ENCODE measurements at regions not wholly inside any gene's neighbourhood (a gene's known extent, or its start where the extent isn't known, plus 50 kb on each side); places are given as distances from the start of the nearest gene placed in this dataset.

DNA sequence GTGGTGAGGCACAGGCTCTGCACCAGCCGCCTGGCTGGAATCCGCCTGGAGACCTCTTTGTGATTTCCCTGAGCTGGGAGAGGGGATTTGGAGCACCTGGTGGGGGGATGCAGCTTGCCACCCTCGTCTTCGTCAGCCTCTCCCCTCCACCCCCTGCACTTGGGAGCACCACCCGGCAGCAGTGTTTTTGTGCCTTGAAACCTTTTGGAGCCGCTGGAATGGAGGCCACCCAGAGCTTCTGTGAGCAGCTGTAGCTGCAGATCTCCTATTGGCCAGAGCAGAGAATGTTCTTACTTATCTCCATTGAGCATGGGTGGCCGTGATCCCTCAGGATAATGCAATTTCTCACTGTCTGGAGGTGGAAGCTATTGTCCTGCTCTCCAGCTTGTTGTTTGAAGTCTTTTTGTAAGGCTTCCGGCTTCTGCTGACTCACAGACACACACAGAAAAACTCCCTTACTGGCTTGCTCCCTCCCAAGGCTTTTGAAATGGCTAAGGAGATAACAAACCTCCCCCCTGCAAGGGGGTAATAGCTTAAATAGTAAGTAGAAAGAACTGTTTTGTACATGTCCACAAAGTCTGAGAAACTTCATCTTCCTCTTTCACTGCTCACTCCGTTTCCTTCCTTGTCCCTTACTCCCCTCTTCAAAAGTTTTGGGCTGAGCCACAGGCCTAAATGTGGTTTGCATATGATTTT, 271.2 kb downstream of the PRL start:
- Histone ChIP-seq H3K4me3 (ENCODE audit: low read length) (no peak overlapping the region), H3K9ac (ENCODE audit: low read length) (no peak overlapping the region)
- no peak for TF ChIP-seq EZH2 (optimal IDR thresholded peaks at IDR 0.05; ENCODE audit: low read depth, low read length)
- TF ChIP-seq, protein P1, sequence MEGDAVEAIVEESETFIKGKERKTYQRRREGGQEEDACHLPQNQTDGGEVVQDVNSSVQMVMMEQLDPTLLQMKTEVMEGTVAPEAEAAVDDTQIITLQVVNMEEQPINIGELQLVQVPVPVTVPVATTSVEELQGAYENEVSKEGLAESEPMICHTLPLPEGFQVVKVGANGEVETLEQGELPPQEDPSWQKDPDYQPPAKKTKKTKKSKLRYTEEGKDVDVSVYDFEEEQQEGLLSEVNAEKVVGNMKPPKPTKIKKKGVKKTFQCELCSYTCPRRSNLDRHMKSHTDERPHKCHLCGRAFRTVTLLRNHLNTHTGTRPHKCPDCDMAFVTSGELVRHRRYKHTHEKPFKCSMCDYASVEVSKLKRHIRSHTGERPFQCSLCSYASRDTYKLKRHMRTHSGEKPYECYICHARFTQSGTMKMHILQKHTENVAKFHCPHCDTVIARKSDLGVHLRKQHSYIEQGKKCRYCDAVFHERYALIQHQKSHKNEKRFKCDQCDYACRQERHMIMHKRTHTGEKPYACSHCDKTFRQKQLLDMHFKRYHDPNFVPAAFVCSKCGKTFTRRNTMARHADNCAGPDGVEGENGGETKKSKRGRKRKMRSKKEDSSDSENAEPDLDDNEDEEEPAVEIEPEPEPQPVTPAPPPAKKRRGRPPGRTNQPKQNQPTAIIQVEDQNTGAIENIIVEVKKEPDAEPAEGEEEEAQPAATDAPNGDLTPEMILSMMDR (IDR thresholded peaks at IDR 0.05; ENCODE audit: low read length) = no peak
- no peak for TF ChIP-seq EZH2phosphoT487 (IDR thresholded peaks at IDR 0.05; ENCODE audit: low read length)

DNA sequence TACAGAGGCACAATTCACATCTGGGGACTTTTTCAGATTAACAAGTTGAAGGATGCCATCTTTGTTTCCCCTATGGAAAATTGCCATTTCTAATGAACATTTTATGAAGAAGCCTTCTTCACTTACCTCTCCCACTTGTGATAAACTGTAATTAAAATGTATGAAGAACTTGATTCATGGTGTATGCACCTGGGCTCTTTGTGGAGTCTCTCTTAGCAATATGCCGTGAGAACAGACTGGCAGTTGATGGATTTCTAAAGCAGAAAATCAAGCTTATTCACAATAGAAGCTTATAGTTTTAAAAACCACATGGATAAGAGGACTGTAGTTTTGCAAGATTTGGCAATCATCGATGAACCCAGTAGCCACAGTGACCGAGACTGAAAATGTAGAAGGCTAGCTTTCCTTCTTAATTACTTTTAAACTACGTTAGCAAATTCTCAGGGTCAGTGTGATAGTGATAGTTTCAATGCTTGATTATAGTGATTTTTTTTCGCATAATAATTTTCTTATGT, 270.6 kb downstream of the PRL start:
- no peak overlapping the region for H3K4me3 ChIP-seq (ENCODE audit: low read length)
- no peaks in the 10 kb centered on the region for H3K27me3 ChIP-seq (replicated peaks; ENCODE audit: insufficient read depth, low read length)
- no peaks in the 10 kb centered on the region for H4K20me1 ChIP-seq (ENCODE audit: insufficient read depth, low read length)
- no peaks in the 10 kb centered on the region for H3K79me2 ChIP-seq (ENCODE audit: low read length)
- H2AFZ ChIP-seq (ENCODE audit: low read length) = no peak overlapping the region
- no peaks in the 10 kb centered on the region for H3K9me2 ChIP-seq (replicated peaks; ENCODE audit: insufficient read depth, low read length)
- H3F3A ChIP-seq (ENCODE audit: insufficient read depth, low read length) = no peaks in the 10 kb centered on the region
- H3K36me3 ChIP-seq (replicated peaks; ENCODE audit: insufficient read depth, low read length) = no peaks in the 10 kb centered on the region
- H3K4me1 ChIP-seq (ENCODE audit: low read length) = no peaks in the 10 kb centered on the region
- no peak overlapping the region for H3K9ac ChIP-seq (ENCODE audit: low read length)
- DNase-seq = no peak
- no peak for TF ChIP-seq EZH2phosphoT487 (IDR thresholded peaks at IDR 0.05; ENCODE audit: low read length)
- no peak overlapping the region for H3K27ac ChIP-seq (ENCODE audit: low read length)
- no peaks in the 10 kb centered on the region for H3K9me3 ChIP-seq (replicated peaks; ENCODE audit: insufficient read depth, low read length)
- H3K4me2 ChIP-seq (ENCODE audit: low read depth, low read length) = no peak overlapping the region

More for the DNA sequence above, 271.2 kb downstream of the PRL start:
- Histone ChIP-seq H3K9me2 (replicated peaks; ENCODE audit: insufficient read depth, low read length) (no peaks in the 10 kb centered on the region), H4K20me1 (ENCODE audit: insufficient read depth, low read length) (no peaks in the 10 kb centered on the region), H3K27ac (ENCODE audit: low read length) (no peak overlapping the region), H2AFZ (ENCODE audit: low read length) (no peak overlapping the region), H3K4me1 (ENCODE audit: low read length) (no peaks in the 10 kb centered on the region), H3K4me2 (ENCODE audit: low read depth, low read length) (no peak overlapping the region), H3K79me2 (ENCODE audit: low read length) (no peaks in the 10 kb centered on the region), H3K27me3 (replicated peaks; ENCODE audit: insufficient read depth, low read length) (no peaks in the 10 kb centered on the region), H3K36me3 (replicated peaks; ENCODE audit: insufficient read depth, low read length) (no peaks in the 10 kb centered on the region), H3F3A (ENCODE audit: insufficient read depth, low read length) (no peaks in the 10 kb centered on the region), H3K9me3 (replicated peaks; ENCODE audit: insufficient read depth, low read length) (no peaks in the 10 kb centered on the region)
- no peak for DNase-seq

DNA sequence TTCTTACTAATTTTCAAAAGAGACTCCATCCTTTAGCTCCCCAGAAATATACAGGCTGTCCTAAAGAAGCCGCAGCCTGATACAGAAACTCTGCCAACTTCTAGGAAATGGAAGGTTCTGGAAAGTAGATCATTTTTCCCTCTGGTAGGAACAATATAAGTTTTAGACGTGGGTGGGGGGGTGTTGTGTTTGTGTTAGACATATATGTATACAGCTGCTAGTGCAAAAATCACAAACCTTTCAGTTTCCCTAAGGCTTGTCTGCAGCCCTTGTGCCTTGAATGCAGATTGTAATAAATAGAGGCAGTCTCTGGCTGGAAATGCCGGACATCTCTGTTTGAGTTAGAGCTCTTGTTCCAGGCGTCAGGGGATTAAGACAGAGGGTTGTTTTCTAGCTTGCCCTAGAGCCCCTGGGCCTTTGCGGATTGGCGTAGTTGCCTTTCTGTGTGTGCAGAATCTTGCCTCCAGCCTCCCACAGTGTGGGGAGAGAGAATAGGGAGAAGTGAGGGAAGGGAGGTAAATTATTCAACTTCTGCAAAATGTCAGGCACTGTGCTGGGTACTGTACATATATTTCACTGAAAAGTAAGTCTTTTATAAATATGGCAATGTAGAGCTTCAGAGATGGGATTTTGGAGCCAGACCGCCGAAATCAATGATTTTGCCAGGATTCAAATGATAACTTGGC, 269.7 kb downstream of the PRL start:
- H3K4me1 ChIP-seq (ENCODE audit: low read length) = no peaks in the 10 kb centered on the region

More for the DNA sequence above, 269.7 kb downstream of the PRL start:
- Histone ChIP-seq H3K9me2 (replicated peaks; ENCODE audit: insufficient read depth, low read length) (no peaks in the 10 kb centered on the region), H3K9me3 (replicated peaks; ENCODE audit: insufficient read depth, low read length) (no peaks in the 10 kb centered on the region), H3K27ac (ENCODE audit: low read length) (no peak overlapping the region), H3K79me2 (ENCODE audit: low read length) (no peaks in the 10 kb centered on the region), H3K9ac (ENCODE audit: low read length) (no peak overlapping the region), H3F3A (ENCODE audit: insufficient read depth, low read length) (no peaks in the 10 kb centered on the region), H4K20me1 (ENCODE audit: insufficient read depth, low read length) (no peaks in the 10 kb centered on the region), H3K27me3 (replicated peaks; ENCODE audit: insufficient read depth, low read length) (no peaks in the 10 kb centered on the region), H3K36me3 (replicated peaks; ENCODE audit: insufficient read depth, low read length) (no peaks in the 10 kb centered on the region), H2AFZ (ENCODE audit: low read length) (no peak overlapping the region), H3K4me3 (ENCODE audit: low read length) (no peak overlapping the region), H3K4me2 (ENCODE audit: low read depth, low read length) (no peak overlapping the region)
- TF ChIP-seq EZH2 (optimal IDR thresholded peaks at IDR 0.05; ENCODE audit: low read depth, low read length) = no peak
- TF ChIP-seq EZH2phosphoT487 (IDR thresholded peaks at IDR 0.05; ENCODE audit: low read length) = no peak
- TF ChIP-seq, protein P1 (IDR thresholded peaks at IDR 0.05; ENCODE audit: low read length) = no peak
- no peak for DNase-seq

Data from MM.1S (cell line).